HFF-Myc (cell line): ENCODE measurements at regions not wholly inside any gene's neighbourhood (a gene's known extent, or its start where the extent isn't known, plus 50 kb on each side); places are given as distances from the start of the nearest gene placed in this dataset.

Experiments used
- DNase-seq: peaks from one replicate; pipeline ENCODE4 v3.0.0-alpha.2; 2011; ENCODE audit warnings: low read depth; ENCODE audit errors: extremely low read depth
- H3K4me3 ChIP-seq: replicated peaks from 2 replicates; pipeline ENCODE4 v1.5.1; 2011; ENCODE audit warnings: low read depth, mild to moderate bottlenecking, control low read depth, low read length
- CTCF ChIP-seq: IDR thresholded peaks from 2 replicates; pipeline ENCODE4 v1.5.1; 2012; ENCODE audit warnings: mild to moderate bottlenecking, low read depth, low read length, control low read depth; ENCODE audit errors: missing control alignments

GRCh38 chr1:199727682-199728081 is 299.8 kb upstream of the NR5A2 start:
- TF ChIP-seq CTCF, result no peak
- H3K4me3 ChIP-seq, result no peak overlapping the region
- no peak for DNase-seq

GRCh38 chr1:199728345-199728744 is 299.2 kb upstream of the NR5A2 start:
- DNase-seq, result no peak
- no peak overlapping the region for H3K4me3 ChIP-seq
- no peak for TF ChIP-seq CTCF

- no peak for TF ChIP-seq CTCF
- DNase-seq, result no peak
- no peak overlapping the region for H3K4me3 ChIP-seq
Measured at GRCh38 chr1:199733125-199733524, 294.4 kb upstream of the NR5A2 start.

GRCh38 chr1:199734186-199734585 is 293.3 kb upstream of the NR5A2 start:
- H3K4me3 ChIP-seq, result no peak overlapping the region
- no peak for DNase-seq
- TF ChIP-seq CTCF, result no peak

- no peak overlapping the region for H3K4me3 ChIP-seq
- no peak for DNase-seq
- TF ChIP-seq CTCF, result no peak
Measured at GRCh38 chr1:199735660-199736059, 291.9 kb upstream of the NR5A2 start.

- no peak for DNase-seq
- H3K4me3 ChIP-seq, result no peak overlapping the region
- TF ChIP-seq CTCF, result no peak
Measured at GRCh38 chr1:199736646-199737045, 290.9 kb upstream of the NR5A2 start.

- no peak overlapping the region for H3K4me3 ChIP-seq
- no peak for DNase-seq
- TF ChIP-seq CTCF, result no peak
Measured at GRCh38 chr1:199741586-199741985, 285.9 kb upstream of the NR5A2 start.
